HEK293 (cell line): ENCODE measurements at regions not wholly inside any gene's neighbourhood (a gene's known extent, or its start where the extent isn't known, plus 50 kb on each side); places are given as distances from the start of the nearest gene placed in this dataset.

ENCODE experiments used
- CTCF ChIA-PET: fragments of 350-600 bp; formaldehyde crosslinking; extraction: SDS; loops from one replicate; lab custom pipeline; 2021; ENCODE audit warnings: antibody characterized with exemption; lab: Yijun Ruan, JAX
- POLR2A ChIA-PET: fragments of 300-600 bp; formaldehyde crosslinking; extraction: SDS; loops from one replicate; lab custom pipeline; 2020; ENCODE audit warnings: antibody characterized with exemption, inconsistent platforms; lab: Yijun Ruan, JAX
- H3K27ac ChIP-seq: fragments of 200-500 bp; sonication (Bioruptor generic); 2 replicates; pipeline ENCODE4 v1.5.1; 2014; ENCODE audit warnings: low read depth, low read length, control low read depth, inconsistent platforms; ENCODE audit errors: extremely low read depth
- H3K36me3 ChIP-seq, 2 experiments: fragments of 200-500 bp in 1 of 2; sonication (Bioruptor generic) in 1 of 2; 1 replicate in 1 of 2; 2 replicates in 1 of 2; pipeline ENCODE4 v1.5.1; 2014 to 2017; ENCODE audit warnings: inconsistent platforms in 2 of 2, low read length in 2 of 2; ENCODE audit not compliant: control insufficient read depth in 2 of 2, insufficient read depth in 1 of 2
- H3K4me1 ChIP-seq: fragments of 200-500 bp; sonication (Bioruptor generic); 2 replicates; pipeline ENCODE4 v1.5.1; 2014; ENCODE audit warnings: mild to moderate bottlenecking, low read length, inconsistent platforms; ENCODE audit not compliant: control insufficient read depth, insufficient read depth
- H3K4me3 ChIP-seq: 2 replicates; pipeline ENCODE4 v1.5.1; 2011; ENCODE audit warnings: low read depth, mild to moderate bottlenecking, control low read depth, low read length, moderate library complexity
- H3K9me3 ChIP-seq: fragments of 200-500 bp; sonication (Bioruptor generic); 2 replicates; pipeline ENCODE4 v1.5.1; 2014; ENCODE audit warnings: low read depth, low read length, inconsistent platforms; ENCODE audit not compliant: control insufficient read depth, insufficient read depth
- BCL11A ChIP-seq: fragments of 450-650 bp; formaldehyde crosslinking; IDR thresholded peaks from 2 replicates; pipeline ENCODE4 v1.5.1; 2016; ENCODE audit warnings: low read depth, missing biosample characterization, missing genetic modification characterization
- CTCF ChIP-seq: fragments of 450-650 bp; formaldehyde crosslinking; IDR thresholded peaks from 2 replicates; pipeline ENCODE4 v1.5.1; 2016; ENCODE audit warnings: missing biosample characterization, missing genetic modification characterization
- KLF7 ChIP-seq: fragments of 450-650 bp; formaldehyde crosslinking; IDR thresholded peaks from 2 replicates; pipeline ENCODE4 v1.5.1; 2016; ENCODE audit warnings: missing biosample characterization, missing genetic modification characterization, borderline replicate concordance
- REPIN1 ChIP-seq: fragments of 450-650 bp; formaldehyde crosslinking; IDR thresholded peaks from 2 replicates; pipeline ENCODE4 v1.5.1; 2017; ENCODE audit warnings: missing biosample characterization, missing genetic modification characterization, low read depth
- SALL2 ChIP-seq: fragments of 450-650 bp; formaldehyde crosslinking; IDR thresholded peaks from 2 replicates; pipeline ENCODE4 v1.5.0; 2017; ENCODE audit warnings: missing biosample characterization, mild to moderate bottlenecking, missing genetic modification characterization, borderline replicate concordance
- SCRT1 ChIP-seq: fragments of 450-650 bp; formaldehyde crosslinking; IDR thresholded peaks from 2 replicates; pipeline ENCODE4 v1.5.1; 2016; ENCODE audit warnings: missing biosample characterization, missing genetic modification characterization, borderline replicate concordance
- ZBTB1 ChIP-seq: fragments of 450-650 bp; formaldehyde crosslinking; IDR thresholded peaks from 2 replicates; pipeline ENCODE4 v1.5.1; 2016; ENCODE audit warnings: missing biosample characterization, missing genetic modification characterization
- ZBTB8A ChIP-seq: fragments of 450-650 bp; formaldehyde crosslinking; IDR thresholded peaks from 2 replicates; pipeline ENCODE4 v1.5.1; 2016; ENCODE audit warnings: missing biosample characterization, missing genetic modification characterization
- ZNF121 ChIP-seq: fragments of 450-650 bp; formaldehyde crosslinking; IDR thresholded peaks from 2 replicates; pipeline ENCODE4 v1.5.1; 2016; ENCODE audit warnings: missing biosample characterization, missing genetic modification characterization
- ZNF19 ChIP-seq: fragments of 450-650 bp; formaldehyde crosslinking; IDR thresholded peaks from 2 replicates; pipeline ENCODE4; 2016; ENCODE audit warnings: missing biosample characterization, missing genetic modification characterization, low read depth
- ZNF211 ChIP-seq: fragments of 450-650 bp; formaldehyde crosslinking; IDR thresholded peaks from 2 replicates; pipeline ENCODE4 v1.5.1; 2016; ENCODE audit warnings: low read depth, missing biosample characterization, missing genetic modification characterization
- ZNF274 ChIP-seq, 2 experiments: fragments of 200-500 bp in 1 of 2; fragments of 450-650 bp in 1 of 2; sonication (Bioruptor generic) in 1 of 2; formaldehyde crosslinking in 1 of 2; IDR thresholded peaks; 2 replicates each; pipeline versions ENCODE4 v1.5.1 to v1.6.1; 2014 to 2016; ENCODE audit warnings: borderline replicate concordance in 1 of 2, inconsistent platforms in 1 of 2, low read length in 1 of 2, missing biosample characterization in 1 of 2, missing genetic modification characterization in 1 of 2
- ZNF302 ChIP-seq: fragments of 450-650 bp; formaldehyde crosslinking; IDR thresholded peaks from 2 replicates; pipeline ENCODE4 v1.5.1; 2016; ENCODE audit warnings: missing biosample characterization, missing genetic modification characterization, low read depth
- ZNF37A ChIP-seq: fragments of 450-650 bp; IDR thresholded peaks from 2 replicates; pipeline ENCODE4 v1.5.1; 2018; ENCODE audit warnings: missing biosample characterization, missing genetic modification characterization
- ZNF416 ChIP-seq: fragments of 450-650 bp; formaldehyde crosslinking; IDR thresholded peaks from 2 replicates; pipeline ENCODE4 v1.5.1; 2016; ENCODE audit warnings: missing biosample characterization, missing genetic modification characterization
- ZNF544 ChIP-seq: fragments of 450-650 bp; formaldehyde crosslinking; IDR thresholded peaks from 2 replicates; pipeline ENCODE4 v1.5.0; 2017; ENCODE audit warnings: missing biosample characterization, missing genetic modification characterization
- ZNF571 ChIP-seq: fragments of 450-650 bp; formaldehyde crosslinking; IDR thresholded peaks from 2 replicates; pipeline ENCODE4 v1.5.0; 2017; ENCODE audit warnings: missing biosample characterization, missing genetic modification characterization
- ZSCAN4 ChIP-seq: fragments of 450-650 bp; formaldehyde crosslinking; IDR thresholded peaks from 2 replicates; pipeline ENCODE4 v1.5.1; 2017; ENCODE audit warnings: missing biosample characterization, missing genetic modification characterization
- ZSCAN5A ChIP-seq: fragments of 450-650 bp; formaldehyde crosslinking; IDR thresholded peaks from 2 replicates; pipeline ENCODE4 v1.5.1; 2016; ENCODE audit warnings: missing biosample characterization, missing genetic modification characterization
- TF ChIP-seq, protein P1 (sequence below): fragments of 450-650 bp; formaldehyde crosslinking; IDR thresholded peaks from 2 replicates; pipeline ENCODE4 v1.5.1; 2016; ENCODE audit warnings: missing biosample characterization, missing genetic modification characterization
- TF ChIP-seq, protein P2 (sequence below): fragments of 450-650 bp; formaldehyde crosslinking; IDR thresholded peaks from 2 replicates; pipeline ENCODE4 v1.5.1; 2016; ENCODE audit warnings: missing biosample characterization, missing genetic modification characterization
- TF ChIP-seq, protein P3 (sequence below): fragments of 450-650 bp; formaldehyde crosslinking; IDR thresholded peaks from 2 replicates; pipeline ENCODE4 v1.5.1; 2016; ENCODE audit warnings: missing biosample characterization, missing genetic modification characterization, low read depth

- TF ChIP-seq KLF7 (tag by site-specific recombination) = no peak
- TF ChIP-seq, protein P1, sequence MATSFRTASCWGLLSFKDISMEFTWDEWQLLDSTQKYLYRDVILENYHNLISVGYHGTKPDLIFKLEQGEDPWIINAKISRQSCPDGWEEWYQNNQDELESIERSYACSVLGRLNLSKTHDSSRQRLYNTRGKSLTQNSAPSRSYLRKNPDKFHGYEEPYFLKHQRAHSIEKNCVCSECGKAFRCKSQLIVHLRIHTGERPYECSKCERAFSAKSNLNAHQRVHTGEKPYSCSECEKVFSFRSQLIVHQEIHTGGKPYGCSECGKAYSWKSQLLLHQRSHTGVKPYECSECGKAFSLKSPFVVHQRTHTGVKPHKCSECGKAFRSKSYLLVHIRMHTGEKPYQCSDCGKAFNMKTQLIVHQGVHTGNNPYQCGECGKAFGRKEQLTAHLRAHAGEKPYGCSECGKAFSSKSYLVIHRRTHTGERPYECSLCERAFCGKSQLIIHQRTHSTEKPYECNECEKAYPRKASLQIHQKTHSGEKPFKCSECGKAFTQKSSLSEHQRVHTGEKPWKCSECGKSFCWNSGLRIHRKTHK = no peak
- TF ChIP-seq ZSCAN4 (tag by site-specific recombination) = no peak
These were observed 182.0 kb upstream of the JAG1 start (continued) for GRCh38 chr20:10855778-10856177.

DNA sequence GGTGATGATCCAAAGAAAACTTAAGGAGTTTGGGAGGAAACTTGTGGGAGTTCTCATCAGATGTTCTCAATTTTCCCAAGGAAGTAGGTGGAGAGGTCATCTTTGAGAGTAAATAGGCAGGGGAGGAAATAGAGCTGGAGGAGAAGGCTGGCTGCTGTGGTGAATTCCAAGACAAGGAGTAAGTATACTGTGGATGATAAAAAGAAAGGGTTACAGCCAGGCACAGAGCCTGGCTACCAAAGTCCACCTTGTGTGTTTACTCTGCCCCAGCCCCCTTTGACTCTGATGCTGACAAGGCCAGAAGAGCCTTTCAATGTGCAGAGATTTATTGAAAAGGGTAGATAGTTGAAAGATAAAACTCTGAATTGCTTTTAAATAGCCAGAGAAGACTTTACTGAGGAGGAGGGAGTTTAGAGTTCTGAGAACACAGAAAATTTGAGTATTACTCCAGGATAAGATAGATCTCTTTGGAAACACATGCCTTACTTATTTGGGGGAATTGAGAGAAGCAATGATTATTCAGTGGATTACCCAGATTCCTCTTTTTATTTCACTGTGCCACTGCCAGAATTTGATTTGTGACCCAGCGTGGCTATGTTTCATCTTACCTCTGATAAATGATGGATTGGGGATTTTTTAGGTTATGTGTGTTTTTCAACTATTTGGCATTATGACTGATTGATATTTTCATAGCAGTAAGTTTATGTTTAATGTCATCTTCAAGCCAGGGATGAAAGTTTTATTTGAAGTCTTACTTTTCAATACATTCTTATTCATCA lies 182.6 kb upstream of the JAG1 start:
- Histone ChIP-seq H3K9me3 (no peaks in the 10 kb centered on the region), H3K4me1 (peaks cover 8% of the 10 kb centered on the region), H3K4me3 (no peak overlapping the region), H3K27ac (no peak overlapping the region), H3K36me3 (no peaks in the 10 kb centered on the region)
- ChIA-PET POLR2A (no interaction called here), CTCF (interaction anchor here (1.0 kb wide), 1 partner anchor 10 kb away, joined by 3 read pairs; no protein-coding TSS in a partner anchor)
- no peak for TF ChIP-seq ZSCAN5A
- TF ChIP-seq BCL11A (tag by site-specific recombination) = no peak
- no peak for TF ChIP-seq ZNF571 (tag by site-specific recombination)
- TF ChIP-seq ZNF121 (tag by site-specific recombination) = no peak
- no peak for TF ChIP-seq ZNF544 (tag by site-specific recombination)
- TF ChIP-seq ZBTB1 (tag by site-specific recombination) = no peak
- no peak for TF ChIP-seq ZNF211 (tag by site-specific recombination)
- TF ChIP-seq, protein P2, sequence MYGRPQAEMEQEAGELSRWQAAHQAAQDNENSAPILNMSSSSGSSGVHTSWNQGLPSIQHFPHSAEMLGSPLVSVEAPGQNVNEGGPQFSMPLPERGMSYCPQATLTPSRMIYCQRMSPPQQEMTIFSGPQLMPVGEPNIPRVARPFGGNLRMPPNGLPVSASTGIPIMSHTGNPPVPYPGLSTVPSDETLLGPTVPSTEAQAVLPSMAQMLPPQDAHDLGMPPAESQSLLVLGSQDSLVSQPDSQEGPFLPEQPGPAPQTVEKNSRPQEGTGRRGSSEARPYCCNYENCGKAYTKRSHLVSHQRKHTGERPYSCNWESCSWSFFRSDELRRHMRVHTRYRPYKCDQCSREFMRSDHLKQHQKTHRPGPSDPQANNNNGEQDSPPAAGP = no peak
- no peak for TF ChIP-seq ZNF302 (tag by site-specific recombination)
- no peak for TF ChIP-seq SCRT1 (tag by site-specific recombination)
- no peak for TF ChIP-seq ZNF19 (tag by site-specific recombination)
- TF ChIP-seq ZNF37A (tag by site-specific recombination) = no peak
- no peak for TF ChIP-seq ZNF416 (tag by site-specific recombination)
- no peak for TF ChIP-seq CTCF (tag by site-specific recombination)
- no peak for TF ChIP-seq REPIN1 (tag by site-specific recombination)
- TF ChIP-seq, protein P3, sequence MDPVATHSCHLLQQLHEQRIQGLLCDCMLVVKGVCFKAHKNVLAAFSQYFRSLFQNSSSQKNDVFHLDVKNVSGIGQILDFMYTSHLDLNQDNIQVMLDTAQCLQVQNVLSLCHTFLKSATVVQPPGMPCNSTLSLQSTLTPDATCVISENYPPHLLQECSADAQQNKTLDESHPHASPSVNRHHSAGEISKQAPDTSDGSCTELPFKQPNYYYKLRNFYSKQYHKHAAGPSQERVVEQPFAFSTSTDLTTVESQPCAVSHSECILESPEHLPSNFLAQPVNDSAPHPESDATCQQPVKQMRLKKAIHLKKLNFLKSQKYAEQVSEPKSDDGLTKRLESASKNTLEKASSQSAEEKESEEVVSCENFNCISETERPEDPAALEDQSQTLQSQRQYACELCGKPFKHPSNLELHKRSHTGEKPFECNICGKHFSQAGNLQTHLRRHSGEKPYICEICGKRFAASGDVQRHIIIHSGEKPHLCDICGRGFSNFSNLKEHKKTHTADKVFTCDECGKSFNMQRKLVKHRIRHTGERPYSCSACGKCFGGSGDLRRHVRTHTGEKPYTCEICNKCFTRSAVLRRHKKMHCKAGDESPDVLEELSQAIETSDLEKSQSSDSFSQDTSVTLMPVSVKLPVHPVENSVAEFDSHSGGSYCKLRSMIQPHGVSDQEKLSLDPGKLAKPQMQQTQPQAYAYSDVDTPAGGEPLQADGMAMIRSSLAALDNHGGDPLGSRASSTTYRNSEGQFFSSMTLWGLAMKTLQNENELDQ = no peak
- no peak for TF ChIP-seq ZNF274 (IDR thresholded peaks at IDR 0.05; ENCODE audit: low read length)
- no peak for TF ChIP-seq ZNF274 (tag by site-specific recombination; IDR thresholded peaks at IDR 0.05; ENCODE audit: borderline replicate concordance)
- TF ChIP-seq SALL2 (tag by site-specific recombination) = no peak
- no peak for TF ChIP-seq ZBTB8A
